HG03039 (cell line): ENCODE measurements at regions not wholly inside any gene's neighbourhood (a gene's known extent, or its start where the extent isn't known, plus 50 kb on each side); places are given as distances from the start of the nearest gene placed in this dataset.

Source experiments
- ATAC-seq: cut with Tn5 transposase; IDR thresholded peaks from one replicate; pipeline ENCODE4 v1.9.1; 2021; ENCODE audit warnings: mild to moderate bottlenecking, moderate library complexity; ENCODE audit not compliant: unreplicated experiment

GRCh38 chr6:159444056-159444760, 248.8 kb downstream of the SOD2 start:
- ATAC-seq = no peak

DNA sequence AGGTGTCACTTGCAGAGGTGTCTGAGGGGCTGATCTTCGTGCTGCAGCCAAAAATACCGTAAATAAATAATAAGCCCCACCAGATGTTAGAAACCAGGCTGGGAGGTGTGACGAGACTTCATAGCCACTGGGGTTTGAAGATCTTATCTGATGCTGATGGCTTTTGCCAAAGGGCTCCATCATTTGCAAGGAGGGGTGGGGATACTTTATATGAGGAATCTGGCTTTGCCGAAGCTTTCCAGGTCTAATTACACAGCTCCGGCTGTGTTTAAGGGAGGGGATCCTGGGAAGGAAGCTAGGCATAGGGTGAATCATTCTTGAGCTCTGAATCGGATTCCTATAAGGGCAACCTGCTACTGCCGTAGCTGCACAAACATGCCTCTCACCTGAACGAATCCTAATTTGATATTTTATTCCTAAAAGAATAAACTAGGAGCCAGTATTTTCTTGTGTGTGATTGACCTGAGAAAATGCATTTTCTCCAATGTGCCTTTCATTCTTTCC, 249.6 kb downstream of the SOD2 start:
- no peak for ATAC-seq

- ATAC-seq = no peak
Measured at GRCh38 chr6:159441704-159441981, 251.4 kb downstream of the SOD2 start.

DNA sequence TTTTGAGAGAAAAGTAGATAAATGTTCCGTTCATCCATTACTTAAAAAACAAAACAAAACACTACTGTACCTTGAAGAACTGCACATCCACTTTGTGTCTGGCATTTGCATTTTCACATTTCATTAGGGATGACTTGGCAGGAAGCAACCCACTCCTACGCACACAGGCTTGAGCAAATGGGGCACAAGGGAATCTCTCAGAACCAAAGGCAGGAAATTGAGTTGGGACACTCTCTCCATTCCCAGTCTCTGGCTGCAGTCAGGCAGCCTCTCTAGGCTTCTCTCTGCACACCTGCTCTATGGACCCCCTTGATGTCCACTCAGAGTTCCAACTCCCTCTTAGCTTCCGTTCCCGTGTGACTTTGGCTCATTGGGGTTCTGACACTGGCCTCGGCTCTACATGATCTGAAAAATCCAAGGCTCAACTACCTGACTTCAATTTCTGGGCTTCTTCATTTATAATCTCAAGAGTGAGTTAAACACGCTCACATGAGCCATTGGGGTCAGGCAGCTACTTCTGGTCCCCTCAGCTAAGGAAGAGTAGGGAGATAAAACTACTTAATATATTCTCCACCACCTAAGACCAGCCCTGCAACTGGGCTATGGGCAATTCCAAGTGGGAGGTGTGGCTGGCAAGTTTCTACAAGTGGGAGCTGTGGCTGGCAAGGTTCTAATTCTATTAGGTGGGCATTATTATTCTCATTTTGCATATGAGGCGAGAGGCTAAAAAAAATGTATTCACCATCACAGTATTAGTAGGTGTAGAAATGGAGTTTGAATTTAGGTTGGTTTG, 251.9 kb downstream of the SOD2 start:
- no peak for ATAC-seq

DNA sequence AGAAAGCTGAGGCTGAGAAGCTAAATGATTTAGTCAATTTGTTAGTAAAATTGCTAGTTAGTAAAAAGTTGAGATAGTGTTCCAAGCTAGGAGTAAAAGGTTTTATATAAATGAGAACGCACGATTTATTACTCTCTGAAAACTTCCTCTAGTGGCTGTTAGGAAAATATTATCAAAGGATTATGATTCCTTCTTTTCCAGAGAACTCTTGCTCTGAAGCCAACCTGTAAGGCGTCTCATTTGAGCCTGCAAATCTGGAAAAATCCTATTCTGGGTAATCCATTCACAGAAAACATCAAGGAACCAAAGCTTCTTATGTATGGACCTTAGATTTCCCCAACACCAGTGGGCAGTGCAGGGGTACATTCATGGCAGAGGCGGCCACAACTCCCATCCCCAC, 252.7 kb downstream of the SOD2 start:
- ATAC-seq = no peak

GRCh38 chr6:159439651-159440050, 253.4 kb downstream of the SOD2 start:
- no peak for ATAC-seq

GRCh38 chr6:159438106-159438505, 254.9 kb downstream of the SOD2 start:
- ATAC-seq = no peak

DNA sequence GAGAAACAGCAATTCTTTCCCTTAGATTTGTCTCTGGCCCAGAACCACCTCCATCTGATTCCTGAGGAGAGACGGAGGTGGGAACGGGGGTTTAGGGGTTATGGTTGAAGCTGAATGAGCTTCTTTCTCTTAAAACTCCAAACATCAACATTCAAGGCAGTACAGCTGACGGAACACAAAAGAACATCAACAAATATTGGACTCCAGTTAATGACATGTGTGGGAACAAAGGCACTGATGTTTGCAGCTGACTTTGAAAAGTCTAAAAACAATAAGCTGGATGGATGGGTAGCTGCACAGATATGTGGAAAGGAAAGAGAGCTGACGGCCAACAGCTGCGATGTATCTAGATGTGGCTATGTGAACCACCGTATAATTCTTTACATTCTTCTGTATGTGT, 256.5 kb downstream of the SOD2 start:
- ATAC-seq = no peak

GRCh38 chr6:159435701-159436100, 257.3 kb downstream of the SOD2 start:
- no peak for ATAC-seq

- no peak for ATAC-seq
Measured at GRCh38 chr6:159434410-159434809, 258.6 kb downstream of the SOD2 start.

GRCh38 chr6:159433550-159433949, 259.5 kb downstream of the SOD2 start:
- ATAC-seq = no peak

DNA sequence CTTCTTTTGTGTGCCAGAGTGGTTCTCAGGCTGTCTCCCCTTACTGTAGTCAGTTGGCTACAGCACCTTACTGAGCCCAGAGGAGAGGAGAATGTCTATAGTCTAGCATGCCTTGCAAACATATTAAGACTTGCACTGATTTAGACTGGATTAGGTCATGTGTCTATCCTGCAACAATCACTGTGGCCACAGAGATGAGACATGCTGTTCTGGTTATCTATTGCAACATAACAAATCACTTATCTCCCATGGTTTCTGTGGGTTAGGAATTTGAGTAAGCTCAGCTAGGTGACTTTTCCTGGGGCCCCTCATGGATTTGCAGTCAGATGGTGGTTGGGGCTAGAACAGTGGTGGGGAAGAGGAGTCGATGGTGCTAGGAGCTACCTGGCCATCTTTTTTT, 261.3 kb downstream of the SOD2 start:
- ATAC-seq = no peak

DNA sequence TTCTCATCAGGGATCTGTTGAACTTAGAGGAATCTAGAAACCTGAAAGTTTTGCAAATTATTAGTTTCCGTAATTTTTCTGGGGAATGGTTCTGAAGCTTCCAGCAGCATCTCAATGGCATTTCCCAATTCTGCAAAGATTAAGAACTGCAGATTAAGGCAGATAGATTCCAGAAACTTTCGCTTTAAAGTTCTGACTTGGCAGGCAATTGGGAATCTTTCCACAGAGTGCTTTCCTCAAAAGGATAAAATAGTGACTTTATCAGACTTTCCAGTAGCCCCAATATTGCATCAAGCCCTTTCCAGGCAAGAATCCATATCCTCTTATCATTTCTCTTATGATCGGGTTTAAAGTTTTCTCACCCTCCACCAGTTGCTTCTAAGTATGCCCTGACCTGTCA, 261.1 kb downstream of the FNDC1 start:
- no peak for ATAC-seq

DNA sequence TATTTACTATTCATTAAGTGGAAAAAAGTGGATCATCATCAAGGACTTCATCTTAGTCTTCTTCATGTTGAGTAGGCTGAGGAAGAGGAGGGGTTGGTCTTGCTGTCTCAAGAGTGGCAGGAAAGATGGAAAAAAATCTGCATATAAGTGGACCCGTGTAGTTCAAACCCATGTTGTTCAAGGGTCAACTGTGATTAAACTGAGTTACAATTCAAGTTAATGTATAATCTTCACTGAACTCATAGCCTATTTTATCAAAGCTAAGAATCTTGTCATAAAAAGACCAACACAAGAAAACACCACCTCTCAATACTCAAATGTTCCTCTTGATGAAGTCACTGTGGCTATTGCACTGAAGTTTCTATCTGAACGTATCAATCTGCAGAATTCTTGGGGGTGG, 260.2 kb downstream of the FNDC1 start:
- no peak for ATAC-seq

GRCh38 chr6:159427771-159428170, 258.6 kb downstream of the FNDC1 start:
- no peak for ATAC-seq

- no peak for ATAC-seq
Measured at GRCh38 chr6:159427335-159427734, 258.1 kb downstream of the FNDC1 start.

GRCh38 chr6:159425421-159425820, 256.2 kb downstream of the FNDC1 start:
- ATAC-seq = no peak

- no peak for ATAC-seq
Measured at GRCh38 chr6:159422041-159422984, 253.1 kb downstream of the FNDC1 start.

DNA sequence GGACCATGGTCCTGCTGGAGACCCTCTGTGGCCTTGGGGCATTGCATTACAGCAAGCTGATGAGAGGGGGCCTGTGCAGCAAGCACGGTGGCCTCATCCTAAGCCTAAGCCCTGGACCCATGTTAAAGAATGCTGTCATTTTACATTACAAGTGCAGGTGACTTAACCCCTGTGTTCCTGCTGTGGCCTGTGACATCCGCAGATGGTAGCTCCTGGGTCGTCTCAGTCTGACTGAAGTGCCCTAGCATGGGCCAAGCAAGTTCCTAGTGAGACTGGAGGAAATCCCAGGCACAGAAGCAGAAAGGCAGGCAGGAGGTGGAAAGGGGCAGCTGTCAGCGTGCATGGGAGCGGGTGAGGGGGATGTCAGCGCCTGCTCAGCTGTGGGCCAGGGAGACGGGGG, 252.4 kb downstream of the FNDC1 start:
- ATAC-seq = no peak

DNA sequence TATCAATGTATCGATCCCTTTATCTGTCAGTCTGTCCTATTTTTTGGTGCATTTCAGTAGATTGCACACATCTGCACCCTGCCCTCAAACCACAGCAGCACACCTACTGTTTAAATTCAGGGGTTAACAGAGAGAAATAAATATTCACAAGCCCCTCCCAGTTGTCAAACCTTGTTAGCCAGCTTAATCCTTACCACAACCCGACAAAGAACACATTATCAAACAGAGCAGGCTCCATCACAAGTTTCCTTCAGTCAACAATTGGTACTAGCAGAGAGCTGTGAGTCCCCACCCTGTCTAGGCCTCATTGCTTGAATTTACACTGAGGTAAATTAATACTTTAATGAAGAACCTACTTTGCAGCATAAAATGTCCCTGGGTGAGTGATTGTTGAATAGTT, 249.8 kb downstream of the FNDC1 start:
- ATAC-seq = no peak

DNA sequence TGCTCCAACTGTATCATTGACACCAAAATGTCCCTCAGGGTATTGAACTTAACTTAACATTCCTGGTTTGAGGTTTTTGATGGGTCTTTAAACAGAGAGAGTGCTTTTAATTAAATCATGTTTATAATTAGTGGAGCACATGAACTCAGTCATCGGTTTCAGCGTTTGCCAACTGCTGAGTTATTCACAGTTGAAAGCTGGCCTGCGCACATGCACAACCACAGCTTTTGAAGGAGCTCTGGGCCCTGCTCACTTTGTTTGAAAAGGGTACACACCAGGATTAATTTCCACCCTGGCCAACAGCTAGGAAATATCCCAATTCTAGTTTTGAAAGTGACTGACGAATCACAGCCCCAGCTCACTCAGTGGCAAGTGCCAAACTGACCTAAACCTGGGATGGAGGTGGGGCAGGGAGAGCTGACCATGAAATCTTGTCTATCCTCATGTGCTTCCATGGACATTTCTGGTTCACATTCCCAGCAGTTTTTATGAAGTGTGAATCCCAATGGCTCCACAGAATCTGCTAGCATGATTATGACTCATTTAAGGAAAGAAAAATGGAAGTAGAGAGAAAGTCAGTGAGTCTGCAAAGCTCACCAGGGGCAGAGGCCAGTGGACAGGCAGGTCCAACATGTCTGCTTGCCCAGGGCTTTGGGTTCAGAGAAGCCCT, 247.8 kb downstream of the FNDC1 start:
- no peak for ATAC-seq
